Astrocyte (in vitro differentiated cells and primary cell): ENCODE measurements at regions not wholly inside any gene's neighbourhood (a gene's known extent, or its start where the extent isn't known, plus 50 kb on each side); places are given as distances from the start of the nearest gene placed in this dataset.

Experiments
- DNase-seq: peaks from one replicate; pipeline ENCODE4 v3.0.0-alpha.2; 2010; ENCODE audit warnings: low read depth
- FAIRE-seq: peaks from 2 replicates; lab custom pipeline; 2011; peaks lifted over from hg19 to GRCh38; lab: Jason Lieb, UNC
- H2AFZ ChIP-seq: 2 replicates; pipeline ENCODE4 v1.6.0; 2012; ENCODE audit warnings: low read depth, low read length, inconsistent platforms
- H3K27ac ChIP-seq: 2 replicates; pipeline ENCODE4 v1.5.1; 2011; ENCODE audit warnings: low read depth, low read length, inconsistent platforms
- H3K27me3 ChIP-seq: 2 replicates; pipeline ENCODE4 v1.6.0; 2011; ENCODE audit warnings: low read length, inconsistent platforms; ENCODE audit not compliant: insufficient read depth
- H3K36me3 ChIP-seq: 2 replicates; pipeline ENCODE4 v1.5.1; 2011; ENCODE audit warnings: low read length, inconsistent platforms; ENCODE audit not compliant: insufficient read depth
- H3K4me1 ChIP-seq: 2 replicates; pipeline ENCODE4 v1.5.1; 2011; ENCODE audit warnings: low read length, inconsistent platforms; ENCODE audit not compliant: insufficient read depth
- H3K4me2 ChIP-seq: 2 replicates; pipeline ENCODE4 v1.6.0; 2012; ENCODE audit warnings: low read length, inconsistent platforms
- H3K4me3 ChIP-seq: 2 replicates; pipeline ENCODE4 v1.5.1; 2011; ENCODE audit warnings: low read depth, mild to moderate bottlenecking, low read length, inconsistent platforms; ENCODE audit not compliant: insufficient read depth
- H3K79me2 ChIP-seq: 2 replicates; pipeline ENCODE4 v1.6.0; 2012; ENCODE audit warnings: mild to moderate bottlenecking, low read length, inconsistent platforms; ENCODE audit not compliant: insufficient read depth
- H3K9ac ChIP-seq: 2 replicates; pipeline ENCODE4 v1.6.0; 2012; ENCODE audit warnings: mild to moderate bottlenecking, low read length, inconsistent platforms
- H3K9me3 ChIP-seq: 2 replicates; pipeline ENCODE4 v1.5.1; 2012; ENCODE audit warnings: low read depth, mild to moderate bottlenecking, low read length, inconsistent platforms; ENCODE audit not compliant: insufficient read depth
- H4K20me1 ChIP-seq: 2 replicates; pipeline ENCODE4 v1.6.0; 2012; ENCODE audit warnings: low read length, inconsistent platforms; ENCODE audit not compliant: insufficient read depth
- H3K27ac Mint-ChIP-seq: one replicate; pipeline ENCODE4 v1.8.0; 2021; ENCODE audit warnings: mild to moderate bottlenecking, mixed read lengths; ENCODE audit not compliant: unreplicated experiment
- H3K27me3 Mint-ChIP-seq: one replicate; pipeline ENCODE4 v1.8.0; 2021; ENCODE audit warnings: low read depth, mixed read lengths; ENCODE audit not compliant: unreplicated experiment
- H3K36me3 Mint-ChIP-seq: one replicate; pipeline ENCODE4 v1.8.0; 2021; ENCODE audit warnings: low read depth, mixed read lengths; ENCODE audit not compliant: unreplicated experiment
- H3K4me1 Mint-ChIP-seq: one replicate; pipeline ENCODE4 v1.8.0; 2021; ENCODE audit warnings: low read depth, mixed read lengths; ENCODE audit not compliant: unreplicated experiment
- H3K4me3 Mint-ChIP-seq: one replicate; pipeline ENCODE4 v1.8.0; 2021; ENCODE audit warnings: mild to moderate bottlenecking, moderate library complexity, mixed read lengths; ENCODE audit not compliant: unreplicated experiment
- H3K9me3 Mint-ChIP-seq: one replicate; pipeline ENCODE4 v1.8.0; 2021; ENCODE audit warnings: mild to moderate bottlenecking, mixed read lengths; ENCODE audit not compliant: unreplicated experiment
- EZH2 ChIP-seq: IDR thresholded peaks from 2 replicates; pipeline ENCODE4 v1.6.1; 2012; ENCODE audit warnings: mild to moderate bottlenecking, low read length, inconsistent platforms; ENCODE audit not compliant: insufficient read depth
- TF ChIP-seq, protein P1 (sequence below): IDR thresholded peaks from 2 replicates; pipeline ENCODE4 v1.5.1; 2011; ENCODE audit warnings: low read depth, mild to moderate bottlenecking, inconsistent platforms, low read length, moderate library complexity; ENCODE audit not compliant: insufficient read depth

DNA sequence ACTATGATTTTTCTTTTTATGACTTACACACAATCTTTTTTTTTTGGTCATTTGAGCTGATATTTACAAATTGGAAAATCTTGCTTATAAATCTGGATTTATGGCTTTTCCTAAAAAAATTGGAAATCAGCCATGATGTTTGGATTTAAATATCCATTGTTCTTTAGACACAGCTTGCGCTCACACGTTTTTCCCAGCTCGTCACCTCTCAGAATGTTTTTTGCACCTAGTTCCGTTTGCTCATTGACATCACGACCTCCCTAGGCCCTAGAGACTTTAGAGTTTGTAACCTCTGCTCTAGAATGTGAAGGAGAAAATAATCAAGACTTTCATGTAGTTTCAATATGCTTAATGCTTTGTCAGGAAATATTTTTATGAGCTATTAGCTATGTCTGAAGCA, 930.5 kb downstream of the TLE4 start:
- Mint-ChIP-seq H3K36me3 (no peaks in the 10 kb centered on the region), H3K9me3 (no peaks in the 10 kb centered on the region), H3K4me1 (peaks cover 13% of the 10 kb centered on the region), H3K27ac (no peak overlapping the region), H3K4me3 (no peak overlapping the region), H3K27me3 (no peaks in the 10 kb centered on the region)
- no peak for FAIRE-seq
- no peaks in the 10 kb centered on the region for H3K79me2 ChIP-seq
- H3K27ac ChIP-seq = no peak overlapping the region
- no peaks in the 10 kb centered on the region for H3K27me3 ChIP-seq
- H3K4me3 ChIP-seq = no peak overlapping the region
- no peaks in the 10 kb centered on the region for H3K4me1 ChIP-seq
- no peak for DNase-seq
- H3K9me3 ChIP-seq = no peaks in the 10 kb centered on the region
- no peaks in the 10 kb centered on the region for H4K20me1 ChIP-seq
- H3K9ac ChIP-seq = no peak overlapping the region
- no peak overlapping the region for H2AFZ ChIP-seq
- TF ChIP-seq, protein P1, sequence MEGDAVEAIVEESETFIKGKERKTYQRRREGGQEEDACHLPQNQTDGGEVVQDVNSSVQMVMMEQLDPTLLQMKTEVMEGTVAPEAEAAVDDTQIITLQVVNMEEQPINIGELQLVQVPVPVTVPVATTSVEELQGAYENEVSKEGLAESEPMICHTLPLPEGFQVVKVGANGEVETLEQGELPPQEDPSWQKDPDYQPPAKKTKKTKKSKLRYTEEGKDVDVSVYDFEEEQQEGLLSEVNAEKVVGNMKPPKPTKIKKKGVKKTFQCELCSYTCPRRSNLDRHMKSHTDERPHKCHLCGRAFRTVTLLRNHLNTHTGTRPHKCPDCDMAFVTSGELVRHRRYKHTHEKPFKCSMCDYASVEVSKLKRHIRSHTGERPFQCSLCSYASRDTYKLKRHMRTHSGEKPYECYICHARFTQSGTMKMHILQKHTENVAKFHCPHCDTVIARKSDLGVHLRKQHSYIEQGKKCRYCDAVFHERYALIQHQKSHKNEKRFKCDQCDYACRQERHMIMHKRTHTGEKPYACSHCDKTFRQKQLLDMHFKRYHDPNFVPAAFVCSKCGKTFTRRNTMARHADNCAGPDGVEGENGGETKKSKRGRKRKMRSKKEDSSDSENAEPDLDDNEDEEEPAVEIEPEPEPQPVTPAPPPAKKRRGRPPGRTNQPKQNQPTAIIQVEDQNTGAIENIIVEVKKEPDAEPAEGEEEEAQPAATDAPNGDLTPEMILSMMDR = no peak
- no peak overlapping the region for H3K4me2 ChIP-seq
- no peaks in the 10 kb centered on the region for H3K36me3 ChIP-seq

DNA sequence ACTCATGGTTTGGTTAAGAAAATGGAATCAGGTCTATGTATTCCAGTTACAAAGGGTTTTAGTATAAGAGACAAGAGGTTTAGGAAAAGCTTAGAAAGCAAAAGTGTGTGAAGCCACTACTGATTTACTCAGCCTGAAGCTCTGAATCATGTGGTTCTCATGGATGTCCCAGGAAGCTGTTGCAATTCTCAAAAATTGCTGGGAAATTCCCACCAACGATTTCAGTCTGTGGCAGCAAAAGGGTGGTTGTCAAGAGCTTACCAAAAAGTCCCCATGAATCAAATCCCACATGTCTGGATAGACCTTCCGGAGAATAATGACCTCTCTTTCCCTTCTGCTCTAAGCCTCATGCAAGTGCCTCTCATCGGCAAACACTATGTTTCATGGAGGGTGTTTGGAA, 929.9 kb downstream of the TLE4 start:
- H4K20me1 ChIP-seq = no peaks in the 10 kb centered on the region
- Mint-ChIP-seq H3K27ac (no peak overlapping the region), H3K27me3 (no peaks in the 10 kb centered on the region), H3K36me3 (no peaks in the 10 kb centered on the region), H3K4me1 (peaks cover 13% of the 10 kb centered on the region), H3K9me3 (no peaks in the 10 kb centered on the region), H3K4me3 (no peak overlapping the region)
- H3K27ac ChIP-seq = no peak overlapping the region
- no peak overlapping the region for H3K4me2 ChIP-seq
- H3K4me1 ChIP-seq = no peaks in the 10 kb centered on the region
- peak; percentile 2 for DNase-seq
- no peaks in the 10 kb centered on the region for H3K27me3 ChIP-seq
- no peaks in the 10 kb centered on the region for H3K9me3 ChIP-seq
- no peaks in the 10 kb centered on the region for H3K36me3 ChIP-seq
- H3K4me3 ChIP-seq = no peak overlapping the region
- FAIRE-seq = no peak
- no peak overlapping the region for H3K9ac ChIP-seq
- TF ChIP-seq EZH2 = no peak
- TF ChIP-seq, protein P1 = no peak
- H3K79me2 ChIP-seq = no peaks in the 10 kb centered on the region
- H2AFZ ChIP-seq = no peak overlapping the region

DNA sequence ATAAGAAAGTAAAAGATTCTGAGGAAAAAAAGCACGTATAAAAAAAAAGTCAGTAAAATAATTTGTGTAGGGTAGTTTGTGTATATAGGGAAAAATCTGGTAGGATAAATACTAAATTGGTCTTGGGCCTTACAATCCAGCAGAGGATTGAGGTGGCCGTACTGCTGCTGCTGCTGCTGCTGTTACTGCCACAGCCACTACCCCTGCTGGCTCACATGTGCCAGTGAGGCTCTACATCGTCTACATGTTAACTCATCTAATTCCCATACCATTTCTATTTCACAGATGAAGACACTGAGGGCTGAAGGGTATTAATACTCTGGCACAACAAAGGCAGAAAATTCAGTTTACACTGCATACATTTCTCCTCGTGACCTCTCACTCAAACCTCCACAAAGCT, 928.5 kb downstream of the TLE4 start:
- H3K4me2 ChIP-seq = no peak overlapping the region
- no peak for FAIRE-seq
- no peak overlapping the region for H3K27ac ChIP-seq
- no peaks in the 10 kb centered on the region for H3K79me2 ChIP-seq
- no peaks in the 10 kb centered on the region for H3K27me3 Mint-ChIP-seq
- no peak overlapping the region for H3K9ac ChIP-seq
- no peaks in the 10 kb centered on the region for H3K36me3 ChIP-seq
- H3K4me1 Mint-ChIP-seq = peaks cover 13% of the 10 kb centered on the region
- H3K27me3 ChIP-seq = no peaks in the 10 kb centered on the region
- no peaks in the 10 kb centered on the region for H3K4me1 ChIP-seq
- no peaks in the 10 kb centered on the region for H3K36me3 Mint-ChIP-seq
- no peak for TF ChIP-seq EZH2
- no peak overlapping the region for H2AFZ ChIP-seq
- no peak overlapping the region for H3K4me3 ChIP-seq
- no peak overlapping the region for H3K27ac Mint-ChIP-seq
- H4K20me1 ChIP-seq = no peaks in the 10 kb centered on the region
- no peaks in the 10 kb centered on the region for H3K9me3 Mint-ChIP-seq
- H3K9me3 ChIP-seq = no peaks in the 10 kb centered on the region
- no peak for DNase-seq
- H3K4me3 Mint-ChIP-seq = no peak overlapping the region
